Gastrocnemius medialis (tissue), 4 donors: ENCODE measurements at regions not wholly inside any gene's neighbourhood (a gene's known extent, or its start where the extent isn't known, plus 50 kb on each side); places are given as distances from the start of the nearest gene placed in this dataset.
"Not testable (repeated sequence)": the region's sequence is repeated elsewhere in the genome, so short reads cannot be mapped to it uniquely, and the experiment has no call there.

ENCODE experiments used
- CTCF ChIP-seq, 5 experiments: fragments of 450-650 bp in 3 of 5; fragments of 200-600 bp in 2 of 5; sonication (generic) in 2 of 5; IDR thresholded peaks in 4 of 5; conservative IDR thresholded peaks in 1 of 5; 1 replicate in 4 of 5; 2 replicates in 1 of 5; pipeline ENCODE4 v1.5.1; 2016 to 2019; ENCODE audit warnings: antibody characterized with exemption in 5 of 5, mild to moderate bottlenecking in 3 of 5, moderate library complexity in 3 of 5
- POLR2A ChIP-seq, 2 donors: fragments of 450-650 bp; IDR thresholded peaks; one replicate each; pipeline ENCODE4 v1.6.1; 2017; ENCODE audit warnings: antibody characterized with exemption in 2 of 2, mild to moderate bottlenecking in 2 of 2, moderate library complexity in 2 of 2

- not testable (repeated sequence) for TF ChIP-seq CTCF (IDR thresholded peaks at IDR 0.05 in 4 of 5, conservative IDR thresholded peaks at IDR 0.05 in 1 of 5); POLR2A (IDR thresholded peaks at IDR 0.05)
These were observed 436.3 kb upstream of the ZP4 start for GRCh38 chr1:238327033-238327432.
